RPMI8226 (cell line): ENCODE measurements at regions not wholly inside any gene's neighbourhood (a gene's known extent, or its start where the extent isn't known, plus 50 kb on each side); places are given as distances from the start of the nearest gene placed in this dataset.
"Not testable (repeated sequence)": the region's sequence is repeated elsewhere in the genome, so short reads cannot be mapped to it uniquely, and the experiment has no call there.

ENCODE experiments used
- DNase-seq: peaks from one replicate; pipeline ENCODE4 v3.0.0-alpha.2; 2015

- DNase-seq: no peak
These were observed 223.5 kb downstream of the RNF152 start for GRCh38 chr18:61669320-61669719.

- DNase-seq: no peak
These were observed 225.8 kb downstream of the RNF152 start for GRCh38 chr18:61666876-61667590.

GRCh38 chr18:61664419-61665084, 228.3 kb downstream of the RNF152 start:
- DNase-seq: no peak

GRCh38 chr18:61662726-61663125, 230.1 kb downstream of the RNF152 start:
- no peak for DNase-seq

- no peak for DNase-seq
These were observed 234.4 kb downstream of the RNF152 start for GRCh38 chr18:61658431-61658830.

- no peak for DNase-seq
These were observed 235.6 kb downstream of the RNF152 start for GRCh38 chr18:61657066-61657732.

- DNase-seq: no peak
These were observed 237.2 kb downstream of the RNF152 start for GRCh38 chr18:61655630-61656029.

GRCh38 chr18:61653823-61654551, 238.8 kb downstream of the RNF152 start:
- no peak for DNase-seq

GRCh38 chr18:61651880-61652268, 240.9 kb downstream of the RNF152 start:
- no peak for DNase-seq

- no peak for DNase-seq
These were observed 241.5 kb downstream of the RNF152 start for GRCh38 chr18:61651145-61651879.

GRCh38 chr18:61643884-61644647, 248.7 kb downstream of the RNF152 start:
- DNase-seq: no peak

GRCh38 chr18:61639886-61640285, 252.9 kb downstream of the RNF152 start:
- no peak for DNase-seq

GRCh38 chr18:61637905-61638595, 254.8 kb downstream of the RNF152 start:
- DNase-seq: no peak

GRCh38 chr18:61637319-61637718, 255.5 kb downstream of the RNF152 start:
- DNase-seq: peak; percentile 30

GRCh38 chr18:61635901-61636528, 256.8 kb downstream of the RNF152 start:
- DNase-seq: peak; percentile 49

GRCh38 chr18:61628085-61628484, 264.7 kb downstream of the RNF152 start:
- DNase-seq: no peak

GRCh38 chr18:61624631-61625030, 268.2 kb downstream of the RNF152 start:
- DNase-seq: not testable (repeated sequence)

- no peak for DNase-seq
These were observed 273.0 kb downstream of the RNF152 start for GRCh38 chr18:61619783-61620182.

- DNase-seq: no peak
These were observed 274.0 kb downstream of the RNF152 start for GRCh38 chr18:61618816-61619215.

- DNase-seq: no peak
These were observed 276.6 kb downstream of the RNF152 start for GRCh38 chr18:61616111-61616610.
